GM19238 (cell line): ENCODE measurements at regions not wholly inside any gene's neighbourhood (a gene's known extent, or its start where the extent isn't known, plus 50 kb on each side); places are given as distances from the start of the nearest gene placed in this dataset.
A peak's percentile ranks its signal among the peaks of the same experiment; 100 is the strongest.
"Not testable (repeated sequence)": the region's sequence is repeated elsewhere in the genome, so short reads cannot be mapped to it uniquely, and the experiment has no call there.

Experiments used
- DNase-seq: peaks from one replicate; pipeline ENCODE4 v3.0.0; 2011; ENCODE audit warnings: low spot score; ENCODE audit not compliant: insufficient read length

- no peak for DNase-seq
Observed at GRCh38 chr14:49946320-49947141, 53.6 kb downstream of the ARF6 start.

DNA sequence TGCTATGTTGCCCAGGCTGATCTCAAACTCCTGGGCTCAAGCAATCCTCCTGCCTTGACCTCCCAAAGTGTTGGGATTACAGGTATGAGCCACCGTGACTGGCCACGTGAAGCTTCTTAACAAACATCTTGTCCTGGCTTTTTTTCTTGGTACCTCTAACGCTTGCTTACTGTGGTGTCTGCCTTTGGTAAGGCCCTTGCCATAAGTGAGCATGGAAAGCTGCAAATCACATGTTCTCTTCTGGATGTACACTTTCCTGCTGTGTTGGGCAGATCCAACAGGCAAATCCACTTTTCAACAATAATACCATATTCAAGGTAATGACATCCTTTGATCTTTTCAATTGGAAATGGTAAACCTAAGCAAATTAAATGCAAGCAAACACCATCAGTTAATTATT is 54.6 kb downstream of the ARF6 start:
- DNase-seq: no peak

DNA sequence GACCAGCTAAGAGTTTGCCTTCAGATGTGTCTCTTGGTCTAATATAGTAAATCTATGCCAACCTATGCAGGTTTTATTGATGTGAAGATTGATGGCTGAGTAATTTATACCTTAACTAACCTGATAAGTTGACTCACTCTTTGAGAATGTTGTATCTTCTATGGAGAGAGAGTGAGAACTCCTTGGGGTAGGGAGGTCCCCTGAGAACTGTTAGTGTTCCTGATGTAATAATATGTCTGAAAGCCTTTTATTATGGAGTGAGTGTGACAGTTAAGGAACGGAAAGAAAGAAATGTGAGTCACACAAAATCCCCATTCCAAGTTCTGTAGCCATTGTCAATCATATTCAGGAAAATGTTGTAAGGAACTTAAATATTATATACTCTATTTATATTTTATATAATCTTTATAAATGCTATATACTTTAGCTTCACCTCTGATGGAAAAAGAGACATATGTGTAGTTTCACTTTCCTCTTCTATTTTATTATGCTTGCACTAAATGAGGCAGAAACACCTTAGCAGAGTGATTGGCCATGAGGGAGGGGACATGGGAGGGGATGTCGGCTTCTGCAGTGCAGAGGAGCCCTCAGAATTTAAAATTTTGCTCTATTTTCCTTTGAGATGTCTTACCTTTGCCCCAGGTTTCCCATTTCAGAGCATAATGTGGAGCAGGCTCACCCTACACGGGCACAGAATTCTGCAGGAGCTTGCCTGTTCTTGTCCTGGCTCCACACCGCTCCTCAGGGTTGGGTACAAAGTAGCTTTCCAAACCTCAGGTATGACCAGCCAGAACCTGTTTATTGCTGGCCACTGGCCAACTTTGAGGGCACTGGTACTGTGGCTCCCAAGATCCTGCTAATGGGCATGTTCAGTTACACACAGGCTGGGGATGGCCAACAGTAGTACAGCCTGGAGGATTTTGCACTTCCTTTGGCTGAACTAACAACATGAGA is 57.7 kb downstream of the ARF6 start:
- no peak for DNase-seq

DNA sequence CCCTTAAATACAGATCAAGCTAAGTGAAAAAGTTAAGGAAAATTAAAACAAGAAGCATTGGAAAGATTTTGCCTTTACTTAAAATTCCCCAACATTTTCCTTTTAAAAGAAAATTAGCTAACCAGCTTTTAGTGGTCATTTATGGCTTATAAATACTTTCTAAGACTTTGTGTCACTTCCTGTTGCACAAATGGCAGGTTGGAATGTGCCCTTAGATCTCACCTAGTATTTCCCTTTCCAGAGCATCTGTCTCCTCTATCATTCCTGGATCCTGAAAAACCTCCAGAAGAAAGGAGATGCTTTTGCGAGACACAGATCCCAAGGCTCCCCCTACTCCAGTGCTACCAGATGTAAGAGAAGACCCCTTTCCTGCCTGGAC is 58.3 kb downstream of the ARF6 start:
- DNase-seq: no peak

DNA sequence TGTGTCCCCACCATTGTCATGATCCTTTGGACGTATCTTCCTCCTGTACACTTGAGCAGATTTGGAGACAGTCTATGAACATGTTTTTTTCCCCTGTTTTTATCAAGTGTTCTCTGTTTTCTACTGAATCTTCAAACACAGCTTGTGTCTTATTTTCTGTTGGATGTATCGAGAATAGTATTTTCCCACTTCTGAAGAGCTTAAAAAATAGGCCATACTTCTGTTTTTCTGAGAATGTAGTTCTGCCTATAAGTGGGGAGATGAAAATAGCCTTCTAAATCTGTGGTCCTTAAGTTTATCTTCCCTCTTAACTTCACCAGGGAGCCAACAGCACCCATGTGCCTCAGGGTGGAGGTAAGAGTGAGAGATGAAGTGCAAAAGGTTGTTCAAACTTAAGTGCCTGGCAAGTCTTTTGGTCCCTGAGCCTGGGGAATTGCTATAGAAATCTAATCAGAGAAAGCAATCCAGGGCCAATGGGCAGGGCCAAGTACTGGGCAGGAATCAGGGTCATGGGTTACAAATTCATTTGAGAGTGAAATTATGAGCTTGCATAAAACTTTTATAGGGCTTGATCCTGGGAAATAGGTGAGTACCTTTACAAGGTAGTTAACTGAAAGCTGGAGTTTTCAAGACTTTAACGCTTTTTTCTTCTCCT is 58.9 kb downstream of the ARF6 start:
- DNase-seq: no peak

- no peak for DNase-seq
Observed at GRCh38 chr14:49953196-49953595, 60.3 kb downstream of the ARF6 start.

GRCh38 chr14:49954171-49954631 is 61.3 kb downstream of the ARF6 start:
- DNase-seq: no peak

GRCh38 chr14:49955024-49955423 is 62.1 kb downstream of the ARF6 start:
- DNase-seq: no peak

DNA sequence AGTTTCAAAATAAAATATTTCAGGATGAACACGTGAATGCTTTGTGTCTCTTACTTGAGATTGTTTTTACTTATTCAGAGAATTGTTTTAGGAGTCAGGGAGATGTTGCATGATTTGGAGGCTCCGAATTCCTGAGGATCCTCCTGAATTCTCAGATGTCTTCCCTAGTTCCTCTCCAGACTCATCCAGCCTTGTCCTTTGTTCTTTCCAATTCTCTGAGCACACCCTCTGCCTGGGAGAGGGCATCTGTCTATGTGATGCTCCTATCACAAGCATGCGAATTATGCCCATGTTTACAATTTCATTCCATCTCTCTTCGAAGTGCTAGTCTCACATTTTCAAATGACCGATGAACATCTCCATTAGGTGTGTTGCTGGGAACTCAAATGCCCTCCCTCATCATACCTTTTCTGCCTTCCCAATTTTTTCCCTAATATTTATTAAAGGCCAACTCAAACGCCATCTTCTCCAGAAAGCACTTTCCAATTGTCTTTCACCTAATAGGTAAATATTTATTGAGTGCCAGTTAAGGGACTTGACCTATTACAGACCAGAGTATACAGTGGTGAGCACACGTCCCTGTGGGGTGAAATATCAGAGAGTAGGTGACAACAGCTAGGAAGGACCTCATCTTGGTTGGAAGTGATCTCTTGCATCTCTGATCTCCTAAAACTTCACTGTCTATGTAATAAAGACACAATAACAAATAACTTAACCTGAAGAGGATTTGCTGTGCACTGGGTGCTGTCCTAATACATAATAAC is 64.4 kb downstream of the ARF6 start:
- no peak for DNase-seq

DNA sequence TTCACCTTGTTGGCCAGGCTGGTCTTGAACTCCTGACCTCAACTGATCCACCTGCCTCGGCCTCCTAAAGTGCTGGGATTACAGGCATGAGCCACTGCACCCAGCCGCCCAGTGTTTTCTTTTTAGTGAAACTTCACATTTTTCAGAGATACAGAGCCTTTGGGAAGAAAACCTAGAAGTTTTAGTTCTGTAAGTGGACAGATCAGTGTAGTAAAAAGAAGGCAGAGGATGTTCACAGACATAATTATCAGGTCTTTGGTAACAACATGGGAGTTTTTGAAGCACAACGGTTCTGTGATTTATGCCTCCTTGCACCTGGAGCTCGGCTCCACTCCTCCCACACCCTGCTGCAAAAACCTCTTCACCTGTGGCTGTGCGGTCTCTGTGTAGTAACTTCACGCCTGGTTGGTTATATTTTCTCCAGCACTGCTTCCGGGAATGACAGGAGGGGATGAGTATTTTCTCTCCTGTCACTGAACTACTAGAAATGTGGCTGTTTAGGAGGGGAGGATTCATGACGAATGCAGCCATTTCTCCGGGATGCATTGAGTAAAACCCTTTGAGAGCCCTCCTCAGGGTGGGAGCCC is 67.0 kb downstream of the ARF6 start:
- DNase-seq: peak; percentile 37

DNA sequence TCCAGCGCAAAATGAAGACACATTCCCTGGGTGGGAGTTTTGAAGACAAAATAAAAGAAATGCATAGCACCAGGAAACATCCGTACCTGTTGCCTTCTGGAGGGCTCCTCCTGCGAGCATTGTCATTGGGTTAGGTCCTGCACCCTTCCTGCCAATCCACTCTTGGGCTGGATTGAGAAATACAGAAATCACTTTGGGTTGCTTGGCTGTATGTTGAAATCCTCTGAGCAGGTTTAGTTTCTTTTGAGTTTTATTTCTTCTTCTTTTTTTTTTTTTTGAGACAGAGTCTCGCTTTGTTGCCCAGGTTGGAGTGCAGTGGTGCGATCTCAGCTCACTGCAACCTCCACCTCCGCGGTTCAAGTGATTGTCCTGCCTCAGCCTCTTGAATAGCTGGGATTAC is 67.6 kb downstream of the ARF6 start:
- no peak for DNase-seq

DNA sequence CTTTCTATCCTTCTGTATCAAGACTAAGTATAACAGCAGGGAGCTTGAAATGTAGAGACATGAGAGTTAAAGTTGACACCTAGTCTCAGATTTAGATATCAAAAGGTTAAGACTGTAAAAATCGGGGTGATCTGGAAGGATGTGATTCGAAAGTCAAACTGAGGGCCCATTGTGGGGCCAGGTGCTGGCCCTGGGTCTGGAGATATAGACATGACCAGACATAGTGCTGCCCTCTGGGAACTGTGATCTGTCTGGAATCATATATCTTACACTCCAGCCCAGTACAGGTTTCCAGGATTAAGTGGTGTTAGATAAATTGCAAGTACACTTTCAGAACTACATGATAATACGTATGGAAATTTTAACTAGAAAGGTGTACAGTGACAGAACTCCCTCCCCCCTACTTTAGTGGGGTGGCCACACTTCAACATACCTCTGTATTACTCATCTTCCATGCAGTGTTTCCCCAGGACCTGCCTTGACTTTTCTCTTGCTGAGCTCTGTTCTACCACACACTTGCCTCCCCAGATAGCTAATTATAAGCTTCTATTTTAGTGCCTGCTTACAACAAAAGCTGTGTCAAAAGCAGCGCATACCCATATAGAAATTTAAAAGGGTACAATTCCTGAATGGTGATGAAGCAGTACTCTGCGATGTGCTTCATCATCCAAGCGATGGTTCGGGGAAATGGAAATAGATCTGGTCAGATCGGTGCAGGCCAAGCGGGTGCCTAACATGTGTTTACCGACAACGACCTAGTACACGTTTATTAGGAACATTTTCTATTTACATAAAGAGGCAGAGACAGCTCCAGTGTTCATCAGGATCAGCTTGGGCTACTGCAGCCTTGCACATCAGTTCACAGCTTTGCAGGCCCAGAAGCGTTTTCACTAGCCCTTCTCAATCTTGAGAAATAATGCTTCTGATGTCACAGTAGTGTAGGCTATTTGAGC is 68.7 kb downstream of the ARF6 start:
- DNase-seq: no peak

- no peak for DNase-seq
Observed at GRCh38 chr14:49962621-49963020, 69.7 kb downstream of the ARF6 start.

GRCh38 chr14:49965068-49965651 is 72.3 kb downstream of the ARF6 start:
- DNase-seq: not testable (repeated sequence)

DNA sequence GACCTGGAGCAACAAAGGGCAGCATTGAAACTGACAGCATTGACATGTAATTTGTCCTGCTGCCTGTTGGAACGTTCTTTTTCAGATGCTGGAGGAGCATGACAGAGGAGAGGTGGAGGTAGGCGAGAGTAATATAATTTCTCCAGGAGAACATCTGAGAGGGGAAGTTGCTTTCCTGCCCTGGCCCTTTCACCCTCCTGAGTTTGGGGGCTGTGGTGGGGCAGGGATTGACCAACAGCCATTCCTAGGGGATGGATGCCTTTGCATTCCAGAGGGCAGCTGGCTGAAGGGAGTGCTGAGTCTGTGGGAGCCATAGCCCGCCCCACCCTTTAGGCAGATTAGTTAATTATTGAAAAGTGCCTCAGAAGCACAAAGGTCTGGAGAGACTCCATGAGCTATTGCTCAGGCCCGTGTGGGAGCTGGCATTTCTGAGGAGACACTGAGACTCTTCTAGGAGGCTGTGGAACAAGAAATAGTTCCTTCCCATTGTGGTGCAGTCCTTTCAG is 73.5 kb downstream of the ARF6 start:
- DNase-seq: no peak

DNA sequence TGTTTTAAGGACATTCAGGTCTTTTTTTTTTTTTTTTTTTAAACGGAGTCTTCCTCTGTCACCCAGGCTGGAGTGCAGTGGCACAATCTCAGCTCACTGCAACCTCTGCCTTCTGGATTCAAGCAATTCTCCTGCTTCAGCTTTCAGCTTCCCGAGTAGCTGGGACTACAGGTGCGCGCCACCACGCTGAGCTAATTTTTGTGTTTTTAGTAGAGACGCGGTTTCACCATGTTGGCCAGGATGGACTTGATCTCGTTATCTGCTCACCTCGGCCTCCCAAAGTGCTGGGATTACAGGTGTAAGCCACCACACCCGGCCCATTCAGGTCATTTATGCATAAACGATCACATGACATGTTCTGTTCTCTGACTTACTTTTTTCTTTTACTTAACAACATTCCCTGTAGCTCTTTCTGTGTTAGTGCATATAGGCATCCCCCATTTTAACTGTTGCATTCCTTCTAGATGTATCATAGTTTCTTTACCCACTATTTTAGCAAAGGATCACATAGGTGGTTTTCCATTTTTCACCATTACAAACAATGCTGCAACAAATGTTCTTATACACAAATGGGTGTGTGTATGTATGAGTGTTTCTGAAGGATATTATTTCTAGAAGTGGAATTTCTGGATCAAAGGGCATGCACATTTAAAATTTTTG is 74.2 kb downstream of the ARF6 start:
- no peak for DNase-seq

- no peak for DNase-seq
Observed at GRCh38 chr14:49969961-49970360, 77.1 kb downstream of the ARF6 start.

DNA sequence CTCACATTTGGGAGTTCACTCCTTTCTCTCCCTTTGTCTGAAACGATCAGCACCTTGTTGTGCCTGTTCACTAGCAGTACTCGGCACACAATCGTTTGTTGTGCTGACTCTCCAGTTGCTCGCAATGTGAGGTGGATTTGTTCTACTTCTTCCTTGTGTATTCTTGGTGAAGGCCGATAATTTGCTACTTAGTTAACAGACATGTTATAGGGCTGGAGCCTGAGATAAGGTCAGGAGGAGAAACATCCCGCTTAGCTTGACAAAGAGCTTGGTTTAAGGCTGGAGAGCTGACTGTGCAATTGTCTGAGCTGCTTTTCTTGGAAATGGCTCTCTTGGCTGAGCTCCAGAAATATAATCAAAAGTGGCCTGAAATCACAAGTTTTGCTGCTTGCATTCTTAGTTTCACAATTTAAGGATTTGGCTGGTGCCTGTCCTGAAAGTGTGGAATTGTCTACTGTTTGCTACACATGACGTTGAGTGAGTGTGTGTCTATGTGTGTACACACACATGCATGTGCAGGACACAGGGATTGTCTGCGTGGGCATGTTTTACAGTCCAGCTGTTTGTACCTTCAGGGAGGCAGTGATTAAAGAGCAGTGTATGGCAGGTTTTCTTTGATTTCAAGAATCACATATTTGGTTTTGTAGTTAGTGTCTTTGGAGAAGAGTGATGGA is 77.7 kb downstream of the ARF6 start:
- no peak for DNase-seq
